ENCODE measurements at regions not wholly inside any gene's neighbourhood (a gene's known extent, or its start where the extent isn't known, plus 50 kb on each side); places are given as distances from the start of the nearest gene placed in this dataset.

GRCh38 chr10:120641695-120642094 is 184.7 kb downstream of the PLPP4 start:
- DNase-seq, result peak; percentile 21

- DNase-seq, result no peak
Observed at GRCh38 chr10:120643351-120643750, 186.3 kb downstream of the PLPP4 start.

- no peak for DNase-seq
Observed at GRCh38 chr10:120644556-120645410, 187.8 kb downstream of the PLPP4 start.

- no peak for DNase-seq
Observed at GRCh38 chr10:120646159-120646732, 189.2 kb downstream of the PLPP4 start.

- DNase-seq, result no peak
Observed at GRCh38 chr10:120646738-120647456, 189.9 kb downstream of the PLPP4 start.

- no peak for DNase-seq
Observed at GRCh38 chr10:120650705-120651399, 193.8 kb downstream of the PLPP4 start.

- DNase-seq, result no peak
Observed at GRCh38 chr10:120656107-120656506, 195.1 kb upstream of the WDR11 start.

GRCh38 chr10:120657371-120657770 is 193.8 kb upstream of the WDR11 start:
- DNase-seq, result no peak

- no peak for DNase-seq
Observed at GRCh38 chr10:120658943-120659885, 191.9 kb upstream of the WDR11 start.

- DNase-seq, result no peak
Observed at GRCh38 chr10:120666308-120666707, 184.9 kb upstream of the WDR11 start.

GRCh38 chr10:120667276-120667675 is 183.9 kb upstream of the WDR11 start:
- DNase-seq, result no peak

GRCh38 chr10:120671491-120671890 is 179.7 kb upstream of the WDR11 start:
- no peak for DNase-seq

GRCh38 chr10:120683454-120683853 is 167.7 kb upstream of the WDR11 start:
- DNase-seq, result no peak

- DNase-seq, result peak; percentile 8
Observed at GRCh38 chr10:120684226-120684625, 166.9 kb upstream of the WDR11 start.

GRCh38 chr10:120685136-120685535 is 166.0 kb upstream of the WDR11 start:
- no peak for DNase-seq

- DNase-seq, result no peak
Observed at GRCh38 chr10:120688928-120689327, 162.2 kb upstream of the WDR11 start.

- no peak for DNase-seq
Observed at GRCh38 chr10:120689777-120690529, 161.2 kb upstream of the WDR11 start.

- DNase-seq, result no peak
Observed at GRCh38 chr10:120691625-120692024, 159.5 kb upstream of the WDR11 start.

GRCh38 chr10:120700426-120700825 is 150.7 kb upstream of the WDR11 start:
- no peak for DNase-seq

GRCh38 chr10:120701381-120701780 is 149.8 kb upstream of the WDR11 start:
- DNase-seq, result no peak

GRCh38 chr10:120702032-120702431 is 149.1 kb upstream of the WDR11 start:
- no peak for DNase-seq
